HT1080 (cell line): ENCODE measurements at regions not wholly inside any gene's neighbourhood (a gene's known extent, or its start where the extent isn't known, plus 50 kb on each side); places are given as distances from the start of the nearest gene placed in this dataset.
A peak's percentile ranks its signal among the peaks of the same experiment; 100 is the strongest.
"Not testable (repeated sequence)": the region's sequence is repeated elsewhere in the genome, so short reads cannot be mapped to it uniquely, and the experiment has no call there.

ENCODE experiments used
- DNase-seq: peaks from one replicate; pipeline ENCODE4 v3.0.0-alpha.2; 2015; ENCODE audit warnings: low read depth

DNA sequence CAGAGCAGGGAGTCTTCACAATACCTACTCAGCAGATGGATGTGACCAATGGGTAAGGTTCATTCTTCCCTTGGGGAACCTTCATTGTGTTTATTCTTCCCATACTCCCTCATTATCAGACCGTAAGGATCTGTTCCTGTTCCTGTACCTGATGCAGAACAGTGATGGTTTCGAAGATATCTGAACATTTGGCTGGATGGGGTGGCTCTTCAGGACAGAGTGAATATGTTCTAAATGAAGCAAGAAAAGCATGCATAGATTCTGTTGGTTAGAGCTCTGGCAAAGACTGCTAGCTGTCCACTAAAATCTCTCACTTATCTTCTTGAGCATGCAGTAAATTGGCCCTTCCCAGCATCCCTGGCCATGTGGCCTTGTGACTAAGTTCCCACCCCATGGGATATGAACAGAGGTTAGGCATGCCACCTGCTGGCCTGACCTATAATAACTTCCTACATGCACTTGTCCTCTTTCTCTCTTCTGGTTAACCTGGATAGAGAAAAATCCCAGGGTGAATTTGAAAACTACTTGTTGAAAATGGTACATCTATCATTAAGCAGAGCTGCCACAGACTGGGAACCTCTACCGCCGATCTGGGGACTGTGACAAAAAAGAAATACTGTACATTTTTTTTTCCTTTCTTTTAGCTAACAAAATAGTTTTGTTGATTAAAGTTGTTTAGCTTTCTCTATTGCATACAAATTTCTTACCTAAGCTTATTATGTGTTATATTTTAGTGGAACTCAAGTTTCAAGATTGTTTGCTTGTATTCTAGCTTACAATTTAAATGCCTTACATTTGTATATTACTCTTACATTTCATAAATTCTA lies 60.0 kb upstream of the BANK1 start:
- peak; percentile 72 for DNase-seq

DNA sequence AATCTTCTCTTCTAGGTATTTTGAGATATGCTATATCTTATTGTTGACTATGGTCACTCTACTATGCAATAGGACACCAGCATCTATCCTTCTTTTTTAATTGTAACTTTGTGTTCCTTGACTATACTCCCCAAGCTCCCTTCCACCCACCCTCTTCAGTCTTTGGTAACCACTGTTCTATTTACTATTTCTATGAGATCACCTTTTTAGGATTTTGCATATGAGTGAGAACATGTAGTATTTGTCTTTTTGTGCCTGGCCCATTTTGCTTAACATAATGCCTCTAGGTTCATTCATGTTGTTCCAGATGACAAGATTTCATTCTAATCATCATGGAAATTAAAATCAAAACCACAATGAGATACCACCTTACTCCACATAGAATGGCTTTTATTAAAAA lies 63.3 kb upstream of the BANK1 start:
- no peak for DNase-seq

DNA sequence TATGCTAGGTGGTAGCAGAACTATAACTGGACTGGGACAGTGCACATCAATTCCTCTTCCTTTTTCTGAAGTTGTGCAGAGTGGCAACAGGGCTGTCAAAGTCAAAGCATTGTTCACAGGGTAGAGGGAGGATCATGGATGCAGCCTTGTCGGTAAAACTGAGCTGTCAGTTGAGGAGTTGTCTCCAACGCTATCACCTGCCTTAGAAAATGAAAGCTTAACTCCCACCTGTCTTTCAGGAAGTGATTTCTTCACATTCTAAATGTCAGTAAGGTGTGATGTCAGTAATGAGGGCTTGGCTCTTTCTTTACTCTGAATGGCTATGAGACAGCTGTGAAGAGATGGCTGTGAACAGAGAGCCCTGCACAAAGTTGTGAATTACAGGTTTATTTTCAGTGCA lies 66.4 kb upstream of the BANK1 start:
- DNase-seq, result no peak

DNA sequence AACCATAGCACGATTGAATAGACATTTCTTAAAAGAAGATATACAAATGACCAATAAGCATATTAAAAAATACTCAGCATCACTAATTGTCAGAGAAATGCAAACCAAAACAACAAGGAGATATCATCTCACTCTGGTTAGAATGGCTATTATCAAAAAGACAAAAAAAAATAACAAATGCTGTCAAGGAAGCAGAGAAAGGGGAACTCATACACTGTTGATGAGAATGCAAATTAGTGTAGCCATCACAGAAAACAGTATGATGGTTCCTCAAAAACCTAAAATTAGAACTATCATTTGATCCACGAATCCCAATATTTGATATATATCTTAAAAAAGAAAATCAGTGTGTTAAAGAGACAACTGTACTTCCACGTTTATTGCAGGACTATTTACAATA lies 71.7 kb upstream of the BANK1 start:
- no peak for DNase-seq

DNA sequence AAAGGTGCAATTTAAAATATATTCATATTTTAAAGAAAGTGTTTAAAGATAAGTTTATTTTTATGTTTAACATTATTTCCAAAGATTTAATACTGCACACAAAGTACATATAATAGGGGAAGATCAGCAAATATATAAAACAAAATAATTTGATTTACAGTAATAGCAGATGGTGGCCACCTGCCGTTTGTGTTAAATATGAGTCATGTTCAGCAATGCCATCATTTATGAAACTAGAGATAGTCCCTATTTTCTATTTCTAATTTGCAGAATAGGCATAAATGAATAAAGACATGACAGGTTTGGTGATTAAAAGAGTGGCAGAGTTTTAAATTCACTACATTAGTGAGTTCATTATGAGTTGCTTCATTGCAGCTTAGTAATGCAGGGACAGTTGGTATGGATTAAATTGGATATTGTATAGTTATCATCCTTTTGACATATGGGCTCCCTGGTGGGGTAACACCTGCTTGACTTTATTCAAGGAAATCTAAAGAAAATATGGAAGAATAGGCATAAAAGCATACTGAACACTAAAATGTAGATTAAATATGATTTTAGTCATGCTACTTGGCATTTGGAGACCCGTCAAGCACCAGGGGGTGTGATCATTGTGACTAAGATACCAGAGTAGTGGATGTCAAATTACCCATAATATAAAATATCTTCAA lies 78.8 kb upstream of the BANK1 start:
- no peak for DNase-seq

DNA sequence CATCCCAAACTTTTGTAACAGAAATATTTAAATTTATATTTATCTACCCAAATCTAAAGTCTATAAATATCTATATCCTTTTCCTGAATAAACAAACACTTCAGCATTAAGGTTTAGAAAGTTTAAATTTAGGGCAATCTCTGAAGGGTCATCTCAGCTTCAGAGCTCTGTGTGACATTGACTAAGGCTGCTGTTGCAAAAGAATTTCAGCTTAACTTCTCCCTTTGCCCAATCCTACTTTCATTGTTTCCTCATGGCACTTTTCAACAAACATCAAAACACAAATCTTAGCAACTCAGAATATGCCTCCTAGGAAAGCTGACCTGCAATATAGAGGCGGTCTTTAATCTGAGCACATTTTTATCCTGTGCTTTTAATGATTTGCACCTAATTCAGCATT lies 79.7 kb upstream of the BANK1 start:
- no peak for DNase-seq

DNA sequence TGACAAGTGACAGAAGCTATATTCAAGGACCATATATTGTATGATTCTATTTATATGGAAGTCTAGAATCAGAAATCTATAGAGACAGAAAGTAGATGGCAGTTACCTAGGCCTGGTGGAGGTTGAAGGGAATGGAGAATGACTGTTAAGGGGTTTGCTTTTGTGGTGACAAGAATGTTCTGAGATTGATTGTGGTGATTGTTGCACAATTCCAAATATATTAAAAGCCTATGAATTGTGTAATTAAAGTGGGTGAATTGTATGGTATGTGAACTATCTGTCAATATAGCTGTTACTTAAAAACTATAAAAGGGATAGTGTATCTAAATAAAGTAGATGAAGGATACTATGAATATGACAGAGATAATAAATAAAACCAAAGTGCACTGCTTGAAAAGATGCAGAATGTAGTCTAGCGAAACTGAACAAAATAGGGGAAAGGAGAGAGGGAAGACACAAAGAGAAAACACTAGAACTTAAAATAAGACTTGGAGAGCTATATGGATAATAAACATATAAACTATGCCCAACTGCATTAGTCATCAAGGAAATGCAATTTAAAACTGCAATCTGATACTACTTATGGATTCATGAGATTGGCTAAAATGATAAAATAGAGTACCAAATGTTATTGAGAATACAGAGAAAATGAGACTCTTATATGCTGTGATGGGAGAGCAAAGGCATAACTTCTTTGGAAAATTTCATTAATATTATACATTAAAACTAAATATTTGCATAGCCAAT lies 82.1 kb upstream of the BANK1 start:
- no peak for DNase-seq

DNA sequence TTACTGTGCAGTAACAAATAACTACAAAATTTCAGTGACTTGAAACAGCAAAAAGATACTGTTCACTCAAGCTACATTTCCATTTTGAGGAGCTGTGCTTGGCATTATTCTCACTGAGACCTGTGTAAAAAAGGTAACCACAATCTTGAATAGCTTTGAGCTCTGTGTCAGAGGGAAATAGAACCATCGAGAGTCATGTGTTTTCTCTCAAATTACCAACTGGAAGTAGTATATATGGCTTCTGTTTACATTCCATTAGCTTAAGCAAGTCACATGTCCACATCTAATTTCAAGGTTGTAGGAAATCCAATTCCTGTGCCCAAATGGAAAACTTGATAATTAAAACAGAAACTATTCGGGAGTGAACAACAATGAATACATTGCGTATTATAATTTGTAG lies 82.9 kb upstream of the BANK1 start:
- DNase-seq, result no peak

DNA sequence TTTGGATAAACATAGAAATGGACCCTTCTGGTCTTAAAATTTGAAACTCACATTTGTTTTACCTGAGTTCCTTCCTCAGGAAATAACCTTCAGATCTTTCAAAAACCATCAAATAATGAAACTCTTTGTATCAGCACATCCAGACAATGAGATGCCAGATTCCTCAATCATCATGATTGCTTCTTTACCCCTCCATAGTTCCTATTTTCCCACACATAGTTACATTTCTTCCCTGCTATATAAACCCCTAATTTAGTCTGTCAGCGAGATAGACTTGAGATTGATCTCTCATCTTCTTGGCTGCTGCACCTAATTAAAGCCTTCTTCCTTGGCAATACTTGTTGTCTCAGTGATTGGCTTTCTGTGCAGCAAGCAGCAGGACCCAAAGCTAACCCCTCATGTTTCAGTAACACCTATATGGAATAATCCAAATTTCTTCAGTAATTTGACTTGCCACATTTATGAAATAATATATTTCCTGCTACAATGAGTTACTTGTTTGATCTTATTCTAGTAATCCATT lies 83.9 kb upstream of the BANK1 start:
- no peak for DNase-seq

DNA sequence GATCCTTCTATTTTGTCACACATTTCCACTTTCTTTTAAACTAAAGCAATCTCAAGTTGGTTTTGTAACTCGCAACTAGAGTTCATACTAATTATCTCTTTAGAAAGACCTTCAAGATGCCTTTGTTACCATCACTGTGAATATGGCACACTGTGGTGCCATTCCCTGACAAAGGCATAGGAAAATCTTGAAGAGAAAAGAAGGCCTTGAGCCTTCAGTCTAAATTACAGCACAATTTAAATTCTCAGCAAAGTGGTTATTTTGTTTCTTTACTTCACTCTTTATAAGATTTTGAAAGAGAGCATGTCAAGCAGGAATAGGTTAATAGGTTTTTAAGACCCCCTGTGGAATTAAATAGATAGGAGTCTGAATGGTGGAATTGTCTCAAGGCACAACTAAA lies 89.0 kb upstream of the BANK1 start:
- no peak for DNase-seq

DNA sequence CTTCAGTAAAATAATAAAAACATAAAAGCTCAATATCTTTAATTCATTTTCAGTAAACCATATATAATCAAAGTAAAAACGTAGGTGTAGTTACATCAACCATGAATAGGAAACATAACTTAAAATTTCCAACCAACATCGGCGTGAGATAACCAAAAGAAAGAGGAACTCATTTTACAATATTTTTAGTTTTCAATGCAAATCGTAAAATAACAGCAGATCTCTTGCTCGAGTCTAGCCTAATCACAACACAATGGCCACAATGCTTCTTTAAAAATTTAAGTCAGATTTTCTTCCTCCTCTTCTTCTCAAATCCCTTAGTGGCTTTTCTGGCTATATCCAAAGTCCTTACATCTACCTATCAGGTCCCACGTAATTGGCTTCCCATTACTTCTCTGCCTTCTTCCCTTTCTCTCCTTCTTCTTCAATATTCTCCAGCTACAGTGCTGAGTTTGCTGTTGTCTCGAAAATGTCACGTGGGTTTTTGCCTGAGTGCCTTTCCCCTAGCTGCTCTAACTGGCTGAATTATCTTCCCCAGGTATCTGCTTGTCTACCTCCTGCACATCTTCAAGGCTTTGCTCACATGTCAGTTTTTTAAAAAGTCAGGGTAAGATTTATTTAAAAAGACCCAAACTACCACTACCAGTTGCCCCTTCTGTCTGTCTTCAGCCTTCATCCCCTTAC lies 90.9 kb upstream of the BANK1 start:
- DNase-seq, result no peak

DNA sequence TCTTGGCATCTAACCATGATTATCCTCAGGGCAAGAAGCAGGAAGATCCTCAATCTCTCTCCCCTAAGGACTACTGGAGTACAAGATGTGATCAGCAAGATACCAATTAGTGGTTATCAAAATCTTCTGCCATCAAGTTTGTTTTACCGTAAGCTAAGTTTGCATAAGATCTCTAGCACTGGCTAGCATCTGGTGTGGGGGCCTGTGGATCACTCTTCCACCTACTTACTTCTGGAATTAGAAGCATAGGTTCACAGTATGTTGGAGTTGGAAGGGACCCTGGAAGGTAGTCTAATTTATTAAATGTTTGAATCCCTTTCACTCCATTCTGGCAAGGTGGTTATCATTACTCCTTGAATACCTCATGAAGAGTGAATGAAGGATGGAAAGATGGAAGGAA lies 93.3 kb upstream of the BANK1 start:
- no peak for DNase-seq

DNA sequence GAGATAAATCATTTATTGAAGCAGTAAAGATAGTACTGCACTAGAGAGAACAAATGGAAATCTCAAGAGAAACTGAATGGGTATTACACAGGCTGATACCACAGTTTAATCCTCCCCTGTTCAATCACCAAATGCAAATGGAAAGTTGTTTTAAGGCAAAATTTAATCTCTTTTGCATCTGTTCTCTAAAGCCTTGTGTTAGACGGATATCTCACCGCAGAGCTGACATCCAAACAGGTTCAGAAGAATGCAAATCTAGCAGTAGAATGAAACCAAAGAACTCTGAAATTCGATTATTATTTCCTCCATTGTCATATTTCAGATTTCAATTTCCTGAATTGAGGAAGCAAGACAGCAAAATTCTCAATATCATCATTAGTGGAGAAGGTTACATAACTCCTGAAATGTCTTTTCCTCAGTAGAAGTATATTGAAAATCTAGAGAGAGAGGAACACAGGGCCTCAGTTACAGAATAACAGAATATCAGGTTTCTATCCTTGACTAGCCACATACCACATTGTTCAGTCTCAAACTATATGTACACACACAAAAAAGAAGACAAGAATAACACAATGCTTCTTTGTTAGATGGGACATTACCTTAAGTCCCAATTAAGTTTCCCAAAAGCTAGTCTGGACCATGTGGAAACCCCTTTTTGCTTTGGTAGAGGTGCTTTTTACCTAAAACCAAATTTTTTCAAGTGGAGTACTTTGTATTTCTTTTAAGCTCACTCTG lies 94.1 kb upstream of the BANK1 start:
- no peak for DNase-seq

DNA sequence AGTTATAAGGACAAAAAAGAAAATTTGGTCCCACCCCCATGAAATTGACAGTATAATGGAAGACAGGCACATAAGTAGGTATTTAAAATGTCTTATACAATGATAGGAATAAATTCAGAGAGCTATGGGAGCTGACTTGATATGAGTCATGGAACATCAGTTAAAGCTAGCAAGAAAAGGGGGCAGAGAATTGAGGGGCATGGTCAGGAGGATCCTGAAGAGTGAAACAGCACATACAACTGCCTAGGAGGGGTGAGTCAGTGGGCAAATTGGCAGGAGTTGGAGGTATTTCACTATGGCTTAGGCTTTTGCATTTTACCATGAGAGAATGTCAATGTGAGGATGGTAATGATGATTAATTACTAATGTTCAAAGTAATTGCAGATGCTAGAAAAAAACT lies 95.4 kb upstream of the BANK1 start:
- peak; percentile 69 for DNase-seq

DNA sequence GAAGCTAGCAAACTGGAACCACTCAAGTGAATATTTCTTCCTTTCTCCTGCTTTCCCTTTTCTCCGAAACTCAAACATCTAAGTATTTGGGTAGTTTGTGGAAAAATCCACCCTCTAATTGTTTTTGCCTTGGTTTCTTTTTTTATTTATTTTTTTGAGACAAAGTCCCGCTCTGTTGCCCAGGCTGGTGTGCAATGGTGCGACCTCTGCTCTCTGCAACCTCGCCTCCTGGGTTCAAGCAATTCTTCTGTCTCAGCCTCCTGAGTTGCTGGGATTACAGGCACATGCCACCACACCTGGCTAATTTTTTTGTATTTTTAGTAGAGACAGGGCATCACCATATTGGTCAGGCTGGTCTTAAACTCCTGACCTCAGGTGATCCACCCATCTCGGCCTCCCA lies 96.1 kb upstream of the BANK1 start:
- not testable (repeated sequence) for DNase-seq

DNA sequence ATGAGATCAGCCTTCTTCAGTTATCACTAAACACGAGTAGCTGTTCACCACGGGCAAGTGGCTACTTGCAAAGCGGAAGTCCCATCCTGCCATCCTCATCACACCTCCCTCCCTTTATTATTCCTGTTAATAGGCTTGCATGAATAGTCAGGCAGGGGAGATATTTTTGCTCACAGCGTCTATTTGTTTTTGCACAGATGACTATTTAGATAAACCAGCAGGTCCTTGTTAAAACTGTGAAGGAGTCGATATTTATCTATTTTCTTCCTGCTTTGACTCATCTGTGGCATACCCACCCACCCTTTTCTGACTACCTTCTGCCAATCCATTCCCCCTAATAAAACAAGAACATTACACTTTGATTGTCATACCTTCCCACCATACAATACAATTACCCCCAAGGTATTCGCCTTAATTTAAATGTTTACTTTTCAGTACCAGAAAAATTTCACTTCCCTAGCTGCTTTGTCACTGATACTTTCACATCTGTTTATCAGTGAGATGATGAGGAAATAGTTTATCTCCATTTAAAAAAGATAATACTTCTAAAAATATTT lies 96.6 kb upstream of the BANK1 start:
- no peak for DNase-seq

DNA sequence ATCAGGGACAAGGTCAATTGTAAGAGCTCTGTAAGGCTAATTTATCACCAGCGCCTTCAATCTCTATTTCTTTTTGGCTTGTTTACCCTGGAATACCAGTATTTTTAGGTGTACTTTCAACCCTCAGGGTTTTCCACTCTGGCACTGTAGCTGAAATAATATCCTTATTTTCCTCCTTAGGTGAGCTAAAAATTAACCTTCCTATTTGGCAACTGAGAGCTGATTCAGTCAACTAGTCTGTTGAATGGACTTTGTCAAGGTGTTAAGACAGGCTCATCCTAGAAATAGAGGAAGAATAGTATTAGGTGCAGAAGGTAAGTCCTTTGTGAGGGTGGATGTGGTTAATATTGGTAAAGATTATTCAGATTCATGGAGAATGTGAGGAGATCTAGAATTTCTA lies 101.3 kb upstream of the BANK1 start:
- no peak for DNase-seq

DNA sequence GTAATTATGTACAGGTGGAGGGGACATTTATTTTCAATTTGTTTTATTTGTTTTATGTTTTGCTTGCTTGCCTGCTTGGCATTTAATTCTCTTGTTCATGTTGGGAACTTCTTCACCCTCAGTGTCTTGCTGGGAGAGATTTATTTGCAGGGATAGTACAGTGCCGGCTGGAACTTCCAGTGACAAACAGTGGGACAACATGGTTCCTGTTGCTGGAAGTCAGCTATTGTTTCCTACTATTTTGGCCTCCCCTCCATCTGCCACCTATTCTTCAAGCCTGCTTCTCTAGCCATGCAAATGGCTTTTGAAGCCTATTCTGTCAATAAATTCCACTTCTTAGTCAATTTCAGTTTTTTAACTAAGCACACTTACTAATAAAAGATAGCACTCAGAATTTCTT lies 105.4 kb upstream of the BANK1 start:
- no peak for DNase-seq

DNA sequence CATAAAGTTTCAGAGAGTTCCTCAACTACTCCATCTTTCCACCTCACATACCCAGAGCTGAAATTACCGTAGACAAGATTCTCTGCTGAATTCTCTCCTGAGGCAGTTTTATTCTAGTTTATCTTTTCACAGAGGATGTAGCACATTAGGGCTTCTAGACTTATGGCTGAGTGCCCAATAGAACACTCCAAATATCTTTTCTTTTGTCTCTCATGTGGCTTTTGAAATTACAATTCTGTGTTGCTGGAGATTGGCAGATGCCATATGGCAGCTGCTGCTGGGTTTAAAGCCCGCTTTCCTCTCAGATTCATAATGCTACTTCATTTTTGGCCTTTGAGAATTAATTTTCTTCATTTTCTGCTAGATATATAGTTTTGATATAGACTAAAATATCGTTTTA lies 107.6 kb upstream of the BANK1 start:
- no peak for DNase-seq

DNA sequence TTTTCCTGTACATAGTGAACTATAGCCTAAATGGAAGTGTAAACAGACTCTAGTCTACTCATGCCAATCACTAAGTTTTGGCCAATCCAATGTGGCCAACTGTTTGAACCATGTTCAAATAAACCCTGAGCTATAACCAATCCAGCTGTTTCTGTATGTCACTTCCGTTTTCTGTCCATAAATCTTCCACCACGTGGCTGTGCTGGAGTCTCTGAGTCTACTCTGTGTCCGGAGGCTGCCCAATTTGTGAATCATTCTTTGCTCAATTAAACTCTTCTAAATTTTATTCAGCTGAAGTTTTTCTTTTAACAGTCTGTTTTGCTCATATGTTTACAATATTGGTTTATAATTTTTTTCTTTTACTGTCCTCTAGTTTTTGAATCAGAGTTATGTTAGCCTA lies 112.3 kb upstream of the BANK1 start:
- peak; percentile 10 for DNase-seq

DNA sequence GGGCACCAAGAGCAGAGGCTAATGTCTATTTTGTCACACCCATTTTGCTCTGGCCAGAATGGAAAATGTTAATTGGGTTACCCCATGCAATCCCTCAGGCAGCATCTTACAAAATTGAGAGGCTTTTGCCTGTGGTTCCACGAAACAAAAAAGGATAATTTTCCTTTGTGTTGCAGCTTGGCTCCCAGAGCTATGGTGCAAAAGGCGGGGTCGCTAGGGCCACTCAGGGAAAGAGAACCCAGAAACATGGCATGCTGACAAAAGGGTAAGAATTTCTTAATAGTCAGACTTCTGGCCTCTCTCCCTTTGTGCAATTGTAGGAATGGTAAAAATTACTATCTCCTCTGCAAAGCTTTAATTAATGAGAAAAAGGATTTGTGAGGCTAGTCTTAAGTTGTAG lies 119.6 kb upstream of the BANK1 start:
- no peak for DNase-seq
